ENCODE measurements at regions not wholly inside any gene's neighbourhood (a gene's known extent, or its start where the extent isn't known, plus 50 kb on each side); places are given as distances from the start of the nearest gene placed in this dataset.
"Not testable (repeated sequence)": the region's sequence is repeated elsewhere in the genome, so short reads cannot be mapped to it uniquely, and the experiment has no call there.

DNA sequence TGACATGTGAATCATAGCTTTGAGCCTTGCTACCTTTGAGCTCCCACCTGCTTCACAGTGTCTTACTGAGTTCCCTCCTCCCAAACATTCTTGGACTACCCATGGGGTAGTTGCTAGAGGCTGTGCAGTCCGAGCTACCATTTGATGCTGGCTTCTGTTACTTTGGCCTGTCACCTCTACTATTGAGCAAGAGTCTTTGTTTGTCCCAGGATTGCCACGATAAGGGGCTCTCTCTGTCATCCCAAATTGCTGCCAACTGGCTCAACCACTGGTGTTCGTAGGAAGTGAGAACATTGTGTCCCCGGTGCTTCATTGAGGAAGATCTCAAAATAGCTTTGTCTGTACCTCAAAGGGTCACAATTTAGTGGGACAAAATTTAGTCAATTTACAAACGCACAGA, 59.1 kb upstream of the PAX8 start:
- no peak for DNase-seq

DNA sequence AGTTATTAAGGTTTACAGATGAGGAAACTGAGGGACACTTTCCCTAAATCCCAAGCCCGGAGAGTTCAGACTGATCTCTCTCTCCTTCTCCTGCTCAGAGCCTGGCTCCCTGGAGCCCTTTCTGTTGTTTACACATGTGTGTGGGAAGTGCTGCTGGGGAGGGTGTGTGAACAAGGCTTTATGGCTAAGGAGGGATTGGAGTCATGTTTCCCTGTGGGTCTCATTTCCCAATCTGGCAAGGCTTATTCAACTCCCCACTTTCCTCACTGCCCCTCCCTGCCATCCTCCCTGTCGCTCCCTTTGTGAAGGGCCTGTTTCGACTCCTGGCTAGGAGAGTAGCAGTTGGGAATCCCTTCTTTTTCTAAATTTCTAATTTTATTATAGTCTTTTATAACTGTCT, 57.3 kb upstream of the PAX8 start:
- peak; percentile 54 for DNase-seq

DNA sequence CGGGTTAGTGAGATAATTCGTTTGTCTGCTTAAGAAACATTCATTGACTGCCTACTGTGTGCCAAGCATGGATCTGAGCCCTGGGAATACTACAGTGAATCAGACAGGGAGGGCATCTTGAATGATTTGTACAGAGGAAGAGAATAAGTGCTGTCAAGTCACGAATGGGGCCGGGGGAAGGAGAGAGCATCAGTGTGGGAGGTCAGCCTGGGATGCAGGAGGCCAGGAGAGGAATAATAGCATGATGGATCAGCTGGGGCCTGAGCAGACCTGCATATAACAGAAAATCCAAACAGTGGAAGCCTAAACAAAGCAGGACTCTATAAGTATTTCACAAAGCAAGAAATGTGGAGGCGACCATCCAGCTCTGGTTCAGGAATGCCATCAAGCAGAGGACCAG, 55.4 kb upstream of the PAX8 start:
- no peak for DNase-seq

DNA sequence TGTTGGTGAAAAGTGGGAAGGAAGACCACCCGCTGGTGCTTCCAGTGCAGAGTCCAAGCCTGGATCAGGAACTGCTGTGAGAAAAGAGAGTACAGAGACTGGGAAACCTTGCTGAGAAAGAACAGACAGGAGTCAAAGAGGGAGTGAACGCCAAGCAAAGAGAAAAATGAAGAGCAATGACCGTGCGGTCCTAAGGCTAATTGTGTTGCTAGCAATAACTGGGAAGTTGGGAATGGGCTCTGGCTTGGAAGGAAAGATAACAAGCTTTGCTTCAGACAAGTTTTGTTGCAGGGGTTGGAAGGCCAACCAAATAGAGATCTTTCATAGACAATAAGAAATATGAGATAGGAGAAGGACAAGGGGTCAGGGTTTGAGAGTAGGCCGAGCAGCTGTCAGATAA, 55.0 kb upstream of the PAX8 start:
- DNase-seq = not testable (repeated sequence)

DNA sequence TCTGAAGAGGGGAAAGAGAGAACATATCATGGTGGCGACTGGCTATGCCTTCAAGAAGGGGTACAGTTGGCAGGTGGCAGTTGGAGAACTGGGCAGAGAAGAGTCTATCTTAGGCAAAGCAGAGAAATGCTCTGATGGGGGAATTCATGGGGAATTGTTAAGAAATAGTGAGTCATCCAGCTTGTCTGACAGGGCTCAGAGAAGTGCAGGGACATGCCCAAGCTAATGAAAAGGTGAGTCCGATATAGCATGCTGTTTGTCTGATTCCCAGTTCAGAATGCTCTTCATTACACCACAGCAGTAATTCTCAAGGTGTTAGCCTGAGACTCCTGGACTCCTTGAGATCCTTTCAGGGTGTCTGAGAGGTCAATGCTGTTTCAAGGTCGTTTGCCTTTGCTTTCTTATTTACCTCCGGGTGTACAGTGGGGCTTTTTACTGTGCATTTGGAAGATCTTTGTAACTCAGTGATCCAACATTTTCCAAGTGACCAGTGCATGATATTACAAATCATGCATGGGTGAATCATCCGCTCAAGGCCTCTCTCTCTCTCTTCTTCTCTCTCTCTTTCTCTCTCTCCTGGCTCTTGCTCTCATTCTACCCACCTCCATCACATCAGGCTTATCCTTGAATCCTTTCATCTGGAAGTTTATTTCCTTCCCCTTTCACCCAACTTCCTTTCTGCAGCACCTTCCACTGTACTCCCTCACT, 51.5 kb upstream of the PAX8 start:
- DNase-seq = not testable (repeated sequence)

DNA sequence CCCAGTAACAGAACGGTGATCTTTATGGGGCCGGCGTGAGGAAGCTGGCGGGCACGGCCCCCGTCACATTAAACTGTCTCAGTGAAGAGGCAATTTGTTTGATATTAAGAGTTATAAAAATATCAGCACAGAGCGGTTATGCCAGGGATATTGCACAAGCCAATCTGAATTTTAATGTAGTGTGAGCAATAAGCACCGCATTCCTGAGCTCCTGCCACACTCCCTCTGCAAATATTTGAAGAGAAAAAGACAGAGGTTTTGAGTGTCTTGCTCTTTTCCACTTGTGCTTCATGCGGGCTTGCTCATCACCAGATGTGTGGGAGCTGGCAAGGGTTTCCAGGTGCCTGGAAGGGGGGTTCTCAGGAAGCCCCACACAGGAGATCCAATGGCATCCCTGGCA, 50.3 kb upstream of the PAX8 start:
- peak; percentile 70 for DNase-seq

DNA sequence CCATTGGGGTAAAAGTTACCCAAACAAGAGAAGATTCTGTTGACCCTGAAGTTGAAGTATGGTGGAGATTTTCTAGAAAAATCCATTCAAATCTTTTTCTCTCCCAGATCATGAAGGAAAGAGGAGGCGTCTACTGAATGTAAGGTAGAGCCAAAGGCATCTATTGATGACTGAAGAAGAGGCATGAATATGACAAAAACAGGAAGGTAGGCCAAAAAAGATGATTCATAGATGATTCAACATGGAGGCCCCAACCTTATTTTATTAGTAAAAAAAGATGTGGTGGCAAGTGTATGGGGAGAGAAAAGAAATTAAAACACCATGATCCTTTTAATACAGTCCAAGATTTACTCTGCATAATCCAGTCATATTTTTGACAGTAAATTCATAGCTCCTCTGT, 49.9 kb upstream of the PAX8 start:
- peak; percentile 58 for DNase-seq

Data from fibroblast of skin of right quadriceps (primary cell).